Suprapubic skin (tissue), 4 donors: ENCODE measurements at regions not wholly inside any gene's neighbourhood (a gene's known extent, or its start where the extent isn't known, plus 50 kb on each side); places are given as distances from the start of the nearest gene placed in this dataset.

Source experiments
- EP300 ChIP-seq: sonication (generic); formaldehyde crosslinking; IDR thresholded peaks from one replicate; pipeline ENCODE4 v1.6.1; 2017; ENCODE audit warnings: antibody characterized with exemption
- POLR2AphosphoS5 ChIP-seq, 3 donors: sonication (generic); formaldehyde crosslinking; IDR thresholded peaks; one replicate each; pipeline ENCODE4 v1.6.1; 2017; ENCODE audit warnings: antibody characterized with exemption in 3 of 3
- TF ChIP-seq, protein P1 (sequence below), 2 donors: fragments of 200-600 bp in 1 of 2; fragments of 450-650 bp in 1 of 2; sonication (generic) in 1 of 2; IDR thresholded peaks; one replicate each; pipeline ENCODE4 v1.5.1; 2016 to 2019; ENCODE audit warnings: antibody characterized with exemption in 2 of 2, mild to moderate bottlenecking in 1 of 2, moderate library complexity in 1 of 2

DNA sequence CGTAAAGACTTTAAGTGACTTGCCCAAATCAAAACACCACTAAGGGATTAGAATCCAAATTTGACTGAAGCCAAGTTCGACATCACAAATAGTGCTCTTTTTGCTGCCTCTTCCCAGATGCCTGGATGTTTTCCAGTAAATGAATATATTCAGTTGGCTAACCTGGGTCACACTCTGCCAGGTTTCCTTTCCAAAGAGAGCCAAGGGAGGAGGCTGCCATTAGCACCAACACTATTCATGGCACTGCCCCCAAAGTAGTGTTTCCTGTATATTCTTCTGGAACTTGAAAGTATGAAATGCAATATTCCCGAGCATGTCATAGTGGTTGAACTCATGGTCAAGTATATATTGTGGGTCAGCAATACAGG lies 219.3 kb upstream of the UBASH3B start:
- TF ChIP-seq POLR2AphosphoS5 (IDR thresholded peaks at IDR 0.05) (no peak), EP300 (no peak)
- TF ChIP-seq, protein P1, sequence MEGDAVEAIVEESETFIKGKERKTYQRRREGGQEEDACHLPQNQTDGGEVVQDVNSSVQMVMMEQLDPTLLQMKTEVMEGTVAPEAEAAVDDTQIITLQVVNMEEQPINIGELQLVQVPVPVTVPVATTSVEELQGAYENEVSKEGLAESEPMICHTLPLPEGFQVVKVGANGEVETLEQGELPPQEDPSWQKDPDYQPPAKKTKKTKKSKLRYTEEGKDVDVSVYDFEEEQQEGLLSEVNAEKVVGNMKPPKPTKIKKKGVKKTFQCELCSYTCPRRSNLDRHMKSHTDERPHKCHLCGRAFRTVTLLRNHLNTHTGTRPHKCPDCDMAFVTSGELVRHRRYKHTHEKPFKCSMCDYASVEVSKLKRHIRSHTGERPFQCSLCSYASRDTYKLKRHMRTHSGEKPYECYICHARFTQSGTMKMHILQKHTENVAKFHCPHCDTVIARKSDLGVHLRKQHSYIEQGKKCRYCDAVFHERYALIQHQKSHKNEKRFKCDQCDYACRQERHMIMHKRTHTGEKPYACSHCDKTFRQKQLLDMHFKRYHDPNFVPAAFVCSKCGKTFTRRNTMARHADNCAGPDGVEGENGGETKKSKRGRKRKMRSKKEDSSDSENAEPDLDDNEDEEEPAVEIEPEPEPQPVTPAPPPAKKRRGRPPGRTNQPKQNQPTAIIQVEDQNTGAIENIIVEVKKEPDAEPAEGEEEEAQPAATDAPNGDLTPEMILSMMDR (IDR thresholded peaks at IDR 0.05): no peak
